Keratinocyte (primary cell): ENCODE measurements at regions not wholly inside any gene's neighbourhood (a gene's known extent, or its start where the extent isn't known, plus 50 kb on each side); places are given as distances from the start of the nearest gene placed in this dataset.

Experiments
- DNase-seq: peaks from one replicate; pipeline ENCODE4 v3.0.0-alpha.2; 2011; ENCODE audit warnings: low read depth, missing footprints, low spot score
- FAIRE-seq: peaks from 2 replicates; lab custom pipeline; 2011; peaks lifted over from hg19 to GRCh38; lab: Jason Lieb, UNC
- H2AFZ ChIP-seq: 2 replicates; pipeline ENCODE4 v1.6.0; 2012; ENCODE audit warnings: low read length, control low read depth, inconsistent platforms; ENCODE audit not compliant: control insufficient read depth
- H3K27ac ChIP-seq: 2 replicates; pipeline ENCODE4 v1.5.1; 2011; ENCODE audit warnings: low read length; ENCODE audit not compliant: control insufficient read depth, insufficient read depth
- H3K27me3 ChIP-seq: 3 replicates; pipeline ENCODE4 v1.6.0; 2011; ENCODE audit warnings: low read length; ENCODE audit not compliant: control insufficient read depth, insufficient read depth; ENCODE audit errors: extremely low read depth
- H3K36me3 ChIP-seq, 2 experiments: 2 replicates in 1 of 2; 3 replicates in 1 of 2; pipeline ENCODE4 v1.5.1; 2011; ENCODE audit warnings: low read length in 2 of 2, mild to moderate bottlenecking in 1 of 2; ENCODE audit not compliant: control insufficient read depth in 2 of 2, insufficient read depth in 2 of 2; ENCODE audit errors: extremely low read depth in 1 of 2
- H3K4me1 ChIP-seq: 3 replicates; pipeline ENCODE4 v1.5.1; 2011; ENCODE audit warnings: low read length; ENCODE audit not compliant: control insufficient read depth, insufficient read depth; ENCODE audit errors: extremely low read depth
- H3K4me2 ChIP-seq: 3 replicates; pipeline ENCODE4 v1.6.0; 2011; ENCODE audit warnings: low read depth, low read length; ENCODE audit not compliant: control insufficient read depth, insufficient read depth; ENCODE audit errors: extremely low read depth
- H3K4me3 ChIP-seq, 3 experiments: fragments of 200-600 bp in 1 of 3; sonication (generic) in 1 of 3; 2 replicates in 2 of 3; 3 replicates in 1 of 3; pipeline ENCODE4 v1.5.1; 2011 to 2016; ENCODE audit warnings: low read length in 3 of 3, mild to moderate bottlenecking in 3 of 3, control low read depth in 2 of 3, inconsistent platforms in 1 of 3, low read depth in 1 of 3, mixed read lengths in 1 of 3, mixed run types in 1 of 3, moderate library complexity in 1 of 3; ENCODE audit not compliant: control insufficient read depth in 2 of 3, insufficient read depth in 2 of 3; ENCODE audit errors: extremely low read depth in 1 of 3
- H3K79me2 ChIP-seq: 2 replicates; pipeline ENCODE4 v1.6.0; 2012; ENCODE audit warnings: low read length; ENCODE audit not compliant: control insufficient read depth, insufficient read depth
- H3K9ac ChIP-seq: 3 replicates; pipeline ENCODE4 v1.6.0; 2011; ENCODE audit warnings: low read length; ENCODE audit not compliant: control insufficient read depth, insufficient read depth; ENCODE audit errors: extremely low read depth
- H3K9me1 ChIP-seq: 3 replicates; pipeline ENCODE4 v1.6.0; 2011; ENCODE audit warnings: low read length; ENCODE audit not compliant: control insufficient read depth, insufficient read depth; ENCODE audit errors: extremely low read depth
- H3K9me3 ChIP-seq: 2 replicates; pipeline ENCODE4 v1.5.1; 2012; ENCODE audit warnings: low read depth, low read length; ENCODE audit not compliant: control insufficient read depth
- H4K20me1 ChIP-seq: 3 replicates; pipeline ENCODE4 v1.6.0; 2011; ENCODE audit warnings: low read length; ENCODE audit not compliant: control insufficient read depth, insufficient read depth; ENCODE audit errors: extremely low read depth
- EZH2 ChIP-seq: IDR thresholded peaks from one replicate; pipeline ENCODE4 v1.6.1; 2012; ENCODE audit warnings: inconsistent platforms, mild to moderate bottlenecking, low read length, moderate library complexity
- dilution Hi-C: fragments of 300-500 bp; cut with MboI; formaldehyde crosslinking; loops from one replicate; pipeline ENCODE4 v1.7.0; 2020; ENCODE audit warnings: low sequenced_read_pairs; ENCODE audit not compliant: extremely low pct_ligation_motif_present
- TF ChIP-seq, protein P1 (sequence below), 3 experiments: IDR thresholded peaks in 1 of 3; conservative IDR thresholded peaks in 1 of 3; optimal IDR thresholded peaks in 1 of 3; 2 replicates in 2 of 3; 3 replicates in 1 of 3; pipeline versions ENCODE3 to v1.5.1; 2011; ENCODE audit warnings: low read length in 3 of 3, mild to moderate bottlenecking in 3 of 3, moderate library complexity in 2 of 3, control low read depth in 1 of 3, inconsistent platforms in 1 of 3; ENCODE audit not compliant: insufficient read depth in 2 of 3; ENCODE audit errors: extremely low read depth in 1 of 3

DNA sequence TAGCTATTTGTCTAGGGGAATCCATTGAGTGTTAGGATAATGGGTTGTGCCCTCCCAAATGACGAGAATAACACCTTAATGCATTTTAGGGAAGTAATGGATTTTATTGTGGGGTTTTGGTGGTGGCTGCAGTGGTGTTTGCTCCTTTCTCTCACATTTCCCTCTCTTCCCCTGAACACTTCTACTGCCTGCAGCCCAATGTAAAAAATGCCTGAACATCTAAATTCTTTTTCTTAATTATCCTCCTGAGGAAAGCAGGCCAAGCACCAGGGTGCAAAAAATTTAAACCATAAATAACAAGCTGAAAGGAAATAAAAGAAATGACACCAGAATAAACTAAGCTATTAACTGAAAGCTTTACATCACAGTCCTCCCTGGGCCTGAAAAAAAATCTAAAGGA lies 57.3 kb upstream of the PCDH8 start:
- dilution Hi-C loops, result no loop called here
- H3K4me3 ChIP-seq, result no peak overlapping the region
- DNase-seq, result no peak
- H4K20me1 ChIP-seq, result no peaks in the 10 kb centered on the region
- no peak for FAIRE-seq
- H2AFZ ChIP-seq, result no peak overlapping the region
- H3K9me1 ChIP-seq, result no peaks in the 10 kb centered on the region
- no peaks in the 10 kb centered on the region for H3K36me3 ChIP-seq
- no peak for TF ChIP-seq EZH2
- TF ChIP-seq, protein P1, sequence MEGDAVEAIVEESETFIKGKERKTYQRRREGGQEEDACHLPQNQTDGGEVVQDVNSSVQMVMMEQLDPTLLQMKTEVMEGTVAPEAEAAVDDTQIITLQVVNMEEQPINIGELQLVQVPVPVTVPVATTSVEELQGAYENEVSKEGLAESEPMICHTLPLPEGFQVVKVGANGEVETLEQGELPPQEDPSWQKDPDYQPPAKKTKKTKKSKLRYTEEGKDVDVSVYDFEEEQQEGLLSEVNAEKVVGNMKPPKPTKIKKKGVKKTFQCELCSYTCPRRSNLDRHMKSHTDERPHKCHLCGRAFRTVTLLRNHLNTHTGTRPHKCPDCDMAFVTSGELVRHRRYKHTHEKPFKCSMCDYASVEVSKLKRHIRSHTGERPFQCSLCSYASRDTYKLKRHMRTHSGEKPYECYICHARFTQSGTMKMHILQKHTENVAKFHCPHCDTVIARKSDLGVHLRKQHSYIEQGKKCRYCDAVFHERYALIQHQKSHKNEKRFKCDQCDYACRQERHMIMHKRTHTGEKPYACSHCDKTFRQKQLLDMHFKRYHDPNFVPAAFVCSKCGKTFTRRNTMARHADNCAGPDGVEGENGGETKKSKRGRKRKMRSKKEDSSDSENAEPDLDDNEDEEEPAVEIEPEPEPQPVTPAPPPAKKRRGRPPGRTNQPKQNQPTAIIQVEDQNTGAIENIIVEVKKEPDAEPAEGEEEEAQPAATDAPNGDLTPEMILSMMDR (optimal IDR thresholded peaks at IDR 0.05 in 1 of 3, IDR thresholded peaks at IDR 0.05 in 1 of 3, conservative IDR thresholded peaks at IDR 0.05 in 1 of 3; ENCODE audit: extremely low read depth in 1 of 3, insufficient read depth in 2 of 3, low read length in 3 of 3), result no peak
- H3K9me3 ChIP-seq, result no peaks in the 10 kb centered on the region
- no peak overlapping the region for H3K4me2 ChIP-seq
- no peaks in the 10 kb centered on the region for H3K79me2 ChIP-seq
- H3K27ac ChIP-seq, result no peak overlapping the region
- H3K27me3 ChIP-seq, result peaks cover 8% of the 10 kb centered on the region
- H3K9ac ChIP-seq, result no peak overlapping the region
- no peaks in the 10 kb centered on the region for H3K4me1 ChIP-seq

DNA sequence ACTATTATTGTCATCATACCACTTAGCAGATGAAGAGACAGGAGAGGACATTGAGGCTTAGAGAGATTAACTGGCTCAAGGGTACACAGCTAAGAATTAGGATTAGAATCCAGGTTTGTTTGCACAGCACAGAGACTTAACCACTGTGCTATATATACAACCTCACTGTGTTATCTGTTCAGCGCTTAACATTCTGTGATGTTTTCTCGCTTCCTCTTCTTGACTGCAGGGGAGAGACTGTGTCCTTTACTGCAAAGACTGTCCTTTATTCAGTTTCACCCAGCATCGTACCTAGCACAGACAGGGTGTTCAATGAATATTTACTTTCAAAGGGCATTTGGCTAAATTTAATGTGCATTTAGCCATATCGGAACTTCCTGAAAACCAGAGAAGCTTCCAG lies 54.9 kb upstream of the PCDH8 start:
- dilution Hi-C loops, result no loop called here
- Histone ChIP-seq H3K4me3 (no peak overlapping the region), H3K9ac (no peak overlapping the region), H3K36me3 (no peaks in the 10 kb centered on the region), H3K4me2 (no peak overlapping the region), H3K27me3 (peaks cover 8% of the 10 kb centered on the region), H2AFZ (no peak overlapping the region), H3K27ac (no peak overlapping the region), H3K9me1 (no peaks in the 10 kb centered on the region), H3K4me1 (no peaks in the 10 kb centered on the region), H4K20me1 (no peaks in the 10 kb centered on the region), H3K79me2 (no peaks in the 10 kb centered on the region), H3K9me3 (no peaks in the 10 kb centered on the region)
- FAIRE-seq (no peak), DNase-seq (no peak)
- no peak for TF ChIP-seq EZH2
- TF ChIP-seq, protein P1 (optimal IDR thresholded peaks at IDR 0.05 in 1 of 3, IDR thresholded peaks at IDR 0.05 in 1 of 3, conservative IDR thresholded peaks at IDR 0.05 in 1 of 3; ENCODE audit: extremely low read depth in 1 of 3, insufficient read depth in 2 of 3, low read length in 3 of 3), result no peak
